Endothelial cell of umbilical vein (primary cell): ENCODE measurements at regions not wholly inside any gene's neighbourhood (a gene's known extent, or its start where the extent isn't known, plus 50 kb on each side); places are given as distances from the start of the nearest gene placed in this dataset.

Experiments used
- BruUV-seq: library from RNA; stranded (reverse); fragments of 400-500 nt; replicated peaks from 2 replicates; lab custom pipeline; 2021; lab: Mats Ljungman, UMichigan
- CTCF ChIA-PET: fragments of 300-600, 350-600 bp; sonication (Branson Sonifier 250); formaldehyde crosslinking; loops from one replicate; lab custom pipeline; 2021; ENCODE audit warnings: antibody characterized with exemption, inconsistent platforms; lab: Charles Lee
- POLR2A ChIA-PET: fragments of 300-600, 350-600 bp; sonication (Branson Sonifier 250); formaldehyde crosslinking; loops from one replicate; lab custom pipeline; 2021; ENCODE audit warnings: antibody characterized with exemption, inconsistent platforms; lab: Charles Lee
- DNase-seq: peaks from one replicate; pipeline ENCODE4 v3.0.0-alpha.2; 2011; ENCODE audit warnings: low read depth, low spot score
- FAIRE-seq: peaks from 2 replicates; lab custom pipeline; 2011; peaks lifted over from hg19 to GRCh38; lab: Jason Lieb, UNC
- H2AFZ ChIP-seq: 2 replicates; pipeline ENCODE4 v1.6.0; 2012; ENCODE audit warnings: low read depth, low read length, control low read depth, inconsistent platforms
- H3K27ac ChIP-seq: 2 replicates; pipeline ENCODE4 v1.5.1; 2011; ENCODE audit warnings: low read depth, mild to moderate bottlenecking, control low read depth, low read length, moderate library complexity; ENCODE audit not compliant: insufficient read depth
- H3K27me3 ChIP-seq, 2 experiments: 2 replicates each; pipeline versions ENCODE4 v1.6.0 to v1.6.1; 2011; ENCODE audit warnings: low read length in 2 of 2, mixed read lengths in 1 of 2; ENCODE audit not compliant: control insufficient read depth in 2 of 2, insufficient read depth in 2 of 2
- H3K36me3 ChIP-seq, 2 experiments: 2 replicates in 1 of 2; 3 replicates in 1 of 2; pipeline ENCODE4 v1.5.1; 2011; ENCODE audit warnings: low read length in 2 of 2, mild to moderate bottlenecking in 1 of 2, moderate library complexity in 1 of 2; ENCODE audit not compliant: control insufficient read depth in 2 of 2, insufficient read depth in 2 of 2; ENCODE audit errors: extremely low read depth in 1 of 2
- H3K4me1 ChIP-seq: 3 replicates; pipeline ENCODE4 v1.5.1; 2011; ENCODE audit warnings: mild to moderate bottlenecking, low read length; ENCODE audit not compliant: control insufficient read depth, insufficient read depth; ENCODE audit errors: extremely low read depth
- H3K4me2 ChIP-seq: 2 replicates; pipeline ENCODE4 v1.6.1; 2011; ENCODE audit warnings: low read length, control low read depth, mixed read lengths; ENCODE audit not compliant: insufficient read depth
- H3K4me3 ChIP-seq, 3 experiments: fragments of 200-600 bp in 1 of 3; sonication (generic), shearing (Covaris generic) in 1 of 3; replicated peaks in 1 of 3; 2 replicates each; pipeline ENCODE4 v1.5.1; 2011 to 2016; ENCODE audit warnings: control low read depth in 3 of 3, low read length in 3 of 3, mild to moderate bottlenecking in 2 of 3, inconsistent platforms in 1 of 3, low read depth in 1 of 3, moderate library complexity in 1 of 3; ENCODE audit not compliant: insufficient read depth in 1 of 3
- H3K79me2 ChIP-seq: 2 replicates; pipeline ENCODE4 v1.6.0; 2012; ENCODE audit warnings: low read length, inconsistent platforms; ENCODE audit not compliant: control insufficient read depth, insufficient read depth
- H3K9ac ChIP-seq: replicated peaks from 2 replicates; pipeline ENCODE3; 2011; ENCODE audit warnings: low read length, control low read depth; ENCODE audit not compliant: insufficient read depth; ENCODE audit errors: extremely low read depth
- H3K9me1 ChIP-seq: replicated peaks from 3 replicates; pipeline ENCODE4 v1.6.0; 2011; ENCODE audit warnings: mild to moderate bottlenecking, low read length; ENCODE audit not compliant: control insufficient read depth, insufficient read depth; ENCODE audit errors: extremely low read depth
- H3K9me3 ChIP-seq: replicated peaks from 2 replicates; pipeline ENCODE4 v1.5.1; 2012; ENCODE audit warnings: low read length, inconsistent platforms; ENCODE audit not compliant: control insufficient read depth, insufficient read depth
- H4K20me1 ChIP-seq: replicated peaks from 2 replicates; pipeline ENCODE3; 2011; ENCODE audit warnings: mild to moderate bottlenecking, low read length; ENCODE audit not compliant: control insufficient read depth, insufficient read depth; ENCODE audit errors: extremely low read depth
- CTCF ChIP-seq, 2 donors: IDR thresholded peaks; 1 replicate in 1 of 2; 2 replicates in 1 of 2; pipeline ENCODE4 v1.5.1; 2011; ENCODE audit warnings: low read length in 2 of 2, mild to moderate bottlenecking in 2 of 2, moderate library complexity in 2 of 2, control low read depth in 1 of 2, inconsistent platforms in 1 of 2, low read depth in 1 of 2; ENCODE audit not compliant: insufficient read depth in 1 of 2; ENCODE audit errors: extremely low read depth in 1 of 2
- EZH2 ChIP-seq: IDR thresholded peaks from 2 replicates; pipeline ENCODE4 v1.6.1; 2012; ENCODE audit warnings: borderline replicate concordance, low read depth, mild to moderate bottlenecking, moderate library complexity, low read length, inconsistent platforms; ENCODE audit not compliant: severe bottlenecking
- FOS ChIP-seq: IDR thresholded peaks from 2 replicates; pipeline ENCODE4 v1.6.1; 2011; ENCODE audit warnings: mild to moderate bottlenecking, low read length, moderate library complexity, borderline replicate concordance; ENCODE audit not compliant: insufficient read depth
- GATA2 ChIP-seq: IDR thresholded peaks from 2 replicates; pipeline ENCODE4 v1.7.0; 2011; ENCODE audit warnings: low read depth, mild to moderate bottlenecking, moderate library complexity, mixed read lengths, low read length; ENCODE audit not compliant: insufficient read length, insufficient read depth
- JUN ChIP-seq: IDR thresholded peaks from 2 replicates; pipeline ENCODE4 v1.6.1; 2011; ENCODE audit warnings: borderline replicate concordance, low read depth; ENCODE audit not compliant: insufficient read length, insufficient read depth
- MAX ChIP-seq: IDR thresholded peaks from 2 replicates; pipeline ENCODE4 v1.6.1; 2011; ENCODE audit not compliant: insufficient read depth, insufficient read length
- MYC ChIP-seq: IDR thresholded peaks from one replicate; pipeline ENCODE4 v1.6.1; 2011; ENCODE audit warnings: mild to moderate bottlenecking, low read depth, low read length
- POLR2A ChIP-seq: IDR thresholded peaks from 2 replicates; pipeline ENCODE4 v1.6.1; 2012; ENCODE audit warnings: low read depth, mild to moderate bottlenecking, control low read depth, low read length
- POLR2AphosphoS5 ChIP-seq: IDR thresholded peaks from 2 replicates; pipeline ENCODE4 v1.6.1; 2012; ENCODE audit warnings: low read depth, mild to moderate bottlenecking, control low read depth, low read length, moderate library complexity; ENCODE audit not compliant: insufficient read depth
- dilution Hi-C: fragments of 300-500 bp; cut with MboI; formaldehyde crosslinking; loops from one replicate; pipeline ENCODE4 v1.15.0; 2019; ENCODE audit warnings: low sequenced_read_pairs; ENCODE audit not compliant: extremely low pct_ligation_motif_present
- intact Hi-C: fragments of 100-400 bp; cut with micrococcal nuclease; formaldehyde crosslinking; loops from one replicate; pipeline ENCODE4 v1.10.0; 2022

- Histone ChIP-seq H3K27me3 (no peaks in the 10 kb centered on the region), H4K20me1 (no peaks in the 10 kb centered on the region), H3K79me2 (no peaks in the 10 kb centered on the region), H3K27ac (no peak overlapping the region), H3K4me3 (no peak overlapping the region), H3K9me1 (no peaks in the 10 kb centered on the region), H3K4me2 (no peak overlapping the region), H3K36me3 (no peaks in the 10 kb centered on the region), H3K4me1 (no peaks in the 10 kb centered on the region), H3K9me3 (no peaks in the 10 kb centered on the region), H2AFZ (no peak overlapping the region), H3K9ac (no peak overlapping the region)
- intact Hi-C loops (no loop called here), dilution Hi-C loops (no loop called here)
- FAIRE-seq (no peak), DNase-seq (no peak)
- TF ChIP-seq CTCF (IDR thresholded peaks at IDR 0.05; ENCODE audit: extremely low read depth in 1 of 2, insufficient read depth in 1 of 2, low read depth in 1 of 2, low read length in 2 of 2) (no peak), GATA2 (no peak), FOS (no peak), POLR2A (no peak), MYC (no peak), JUN (no peak), POLR2AphosphoS5 (no peak), MAX (no peak), EZH2 (no peak)
- no TSS peak for BruUV-seq
- ChIA-PET CTCF (no interaction called here), POLR2A (no interaction called here)
These were observed 479.1 kb downstream of the ZBBX start for GRCh38 chr3:166900866-166901577.
